GM12873 (cell line): ENCODE measurements at regions not wholly inside any gene's neighbourhood (a gene's known extent, or its start where the extent isn't known, plus 50 kb on each side); places are given as distances from the start of the nearest gene placed in this dataset.

Source experiments
- CTCF ChIP-seq: IDR thresholded peaks from 2 replicates; pipeline ENCODE4 v1.5.1; 2012; ENCODE audit warnings: low read depth, mild to moderate bottlenecking, moderate library complexity, low read length, control low read depth; ENCODE audit not compliant: insufficient read depth; ENCODE audit errors: missing control alignments

GRCh38 chr2:129056309-129056958 lies 737.8 kb upstream of the HS6ST1 start:
- no peak for TF ChIP-seq CTCF

DNA sequence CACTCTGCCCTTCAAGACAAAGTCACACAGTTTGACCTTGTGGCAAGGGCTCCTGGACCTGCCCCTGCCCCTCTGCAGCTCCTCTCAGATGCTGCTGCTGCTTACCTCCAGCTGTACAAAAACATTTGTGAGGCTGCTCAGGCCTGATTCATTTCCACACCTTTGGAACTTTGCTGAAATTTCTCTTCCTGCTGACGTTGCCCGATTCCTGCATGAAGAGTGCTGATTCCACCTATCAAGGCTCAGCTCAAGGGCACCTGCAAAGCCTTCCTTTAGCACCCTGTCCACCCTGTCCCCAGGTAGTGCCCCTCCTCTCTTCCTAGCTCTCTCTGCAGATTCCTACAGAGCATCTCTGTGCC lies 738.3 kb upstream of the HS6ST1 start:
- no peak for TF ChIP-seq CTCF

DNA sequence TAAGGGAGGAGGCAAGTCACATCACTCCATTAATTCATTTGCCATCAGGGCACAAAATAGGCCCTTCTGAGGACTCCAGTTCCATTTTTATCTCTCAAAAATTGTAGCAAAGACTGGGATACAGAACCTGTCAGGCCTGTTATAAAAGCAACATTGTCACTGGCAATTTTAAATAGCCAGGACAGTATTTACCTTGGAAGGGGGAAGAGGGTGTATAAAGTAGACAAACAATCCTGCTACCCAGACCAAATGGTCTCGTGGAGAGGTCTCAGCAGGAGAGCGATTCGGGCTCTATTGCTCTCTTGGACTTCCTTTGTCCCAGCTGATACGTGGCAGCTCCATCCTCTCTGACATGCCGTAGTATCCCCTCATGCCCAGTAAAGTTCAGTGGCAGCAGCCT lies 740.3 kb upstream of the HS6ST1 start:
- TF ChIP-seq CTCF, result no peak

- TF ChIP-seq CTCF, result no peak
Measured at GRCh38 chr2:129059476-129059875, 740.8 kb upstream of the HS6ST1 start.

DNA sequence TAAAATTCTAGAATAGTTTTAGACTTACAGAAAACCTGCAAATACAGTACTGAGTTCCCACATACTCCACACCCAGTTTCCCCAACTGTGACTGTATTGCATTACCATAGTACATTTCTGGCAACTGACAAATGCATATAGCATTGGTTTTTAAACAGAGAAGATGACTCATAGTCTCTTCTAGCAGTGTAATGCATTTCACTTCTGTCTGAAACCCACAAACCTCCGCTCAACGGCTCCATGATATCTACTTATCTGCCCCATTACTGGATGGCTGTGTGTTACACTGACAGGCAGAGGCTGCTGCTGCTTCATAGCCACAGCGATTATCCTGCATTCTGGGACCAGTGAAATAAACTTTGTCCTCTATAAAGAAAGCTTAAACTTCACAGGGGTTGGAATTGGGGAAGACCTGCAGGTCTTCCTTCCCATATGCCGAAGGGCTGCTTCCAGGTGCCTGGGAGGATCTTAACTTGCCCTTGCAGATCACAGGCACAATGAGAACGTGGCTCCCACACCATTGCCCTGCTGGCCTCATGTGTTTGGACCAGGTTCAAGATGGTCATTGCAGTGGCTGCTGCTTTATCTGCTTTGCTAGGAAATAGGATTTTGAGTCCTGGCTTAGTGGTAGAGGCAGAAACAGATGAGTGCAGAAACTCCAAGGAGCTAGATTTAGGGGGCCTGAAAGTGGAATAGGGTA lies 742.6 kb upstream of the HS6ST1 start:
- no peak for TF ChIP-seq CTCF

- no peak for TF ChIP-seq CTCF
Measured at GRCh38 chr2:129061769-129062121, 743.1 kb upstream of the HS6ST1 start.

- TF ChIP-seq CTCF, result no peak
Measured at GRCh38 chr2:129062146-129062912, 743.7 kb upstream of the HS6ST1 start.
